HG03575 (cell line): ENCODE measurements at regions not wholly inside any gene's neighbourhood (a gene's known extent, or its start where the extent isn't known, plus 50 kb on each side); places are given as distances from the start of the nearest gene placed in this dataset.

Experiments
- ATAC-seq: cut with Tn5 transposase; IDR thresholded peaks from one replicate; pipeline ENCODE4 v1.9.1; 2021; ENCODE audit not compliant: unreplicated experiment, insufficient number of reproducible peaks, low FRiP score; ENCODE audit errors: extremely low read depth

DNA sequence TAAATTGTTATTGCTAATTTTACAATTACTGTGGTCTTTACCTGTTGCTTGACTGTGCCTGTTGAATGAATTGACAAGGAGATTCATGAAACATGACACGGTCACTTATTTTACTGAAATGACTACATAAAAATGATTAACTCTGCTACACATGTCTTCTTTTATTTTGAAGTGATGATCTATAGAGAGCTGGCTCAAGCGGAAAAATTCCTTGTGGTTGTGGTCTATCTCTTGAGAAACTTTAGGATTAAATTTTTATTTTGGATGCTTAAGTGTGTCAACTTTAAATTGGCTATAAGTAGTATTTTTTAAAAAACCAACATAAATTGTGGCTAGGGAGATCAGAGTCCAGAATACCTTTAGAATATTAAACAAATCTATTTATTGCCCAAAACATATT lies 131.8 kb upstream of the PITX2 start:
- no peak for ATAC-seq

DNA sequence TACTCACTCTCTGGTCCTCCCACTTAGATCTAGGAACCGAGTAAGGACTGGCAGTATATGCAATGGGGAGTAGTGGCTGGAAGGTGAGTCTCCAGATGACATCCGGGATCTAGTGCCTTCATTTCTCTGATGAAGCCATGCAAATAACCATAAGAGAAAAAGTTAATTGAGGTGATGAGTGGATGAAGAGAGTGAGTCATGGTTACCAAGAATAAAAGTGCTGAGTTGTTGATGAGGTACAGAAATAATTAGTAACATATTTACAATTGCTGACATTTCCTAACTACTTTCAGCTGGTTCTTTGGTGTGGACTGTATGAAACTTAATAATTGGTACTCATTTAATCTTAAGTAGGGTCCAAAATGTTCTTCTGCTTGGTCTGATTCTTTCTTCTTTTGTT lies 146.7 kb upstream of the PITX2 start:
- ATAC-seq = no peak

DNA sequence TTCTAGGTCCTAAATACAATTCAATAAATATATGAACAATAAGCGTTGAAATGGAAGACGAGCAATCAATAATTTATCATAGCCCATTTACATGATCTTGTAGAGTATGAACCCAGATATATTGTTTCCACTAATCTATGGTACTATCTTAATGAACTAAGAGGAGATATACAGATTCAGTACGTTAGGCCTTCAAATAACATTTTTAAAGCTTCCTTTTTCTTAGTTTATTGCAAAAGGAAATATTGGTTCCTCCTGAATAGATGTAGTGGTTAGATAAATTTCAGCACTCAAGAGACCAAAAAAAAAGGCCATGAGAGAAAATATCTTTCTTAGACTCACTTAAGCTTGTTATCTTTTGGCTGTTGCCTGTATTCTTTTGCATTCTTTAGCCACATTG lies 147.5 kb upstream of the PITX2 start:
- no peak for ATAC-seq

DNA sequence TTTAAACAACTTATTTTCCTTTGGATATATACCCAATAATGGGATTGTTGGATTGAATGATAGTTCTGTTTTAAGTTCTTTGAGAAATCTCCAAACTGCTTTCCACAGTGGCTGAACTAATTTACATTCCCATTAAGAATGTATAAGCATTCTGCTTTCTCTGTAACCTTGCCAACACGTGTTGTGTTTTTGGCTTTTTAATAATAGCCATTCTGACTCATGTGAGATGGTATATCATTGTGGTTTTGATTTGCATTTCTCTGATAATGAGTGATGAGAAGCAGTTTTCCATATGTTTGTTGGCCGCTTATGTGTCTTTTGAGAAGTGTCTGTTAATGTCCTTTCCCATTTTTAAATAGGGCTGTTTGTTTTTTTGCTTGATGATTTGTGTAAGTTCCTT lies 155.6 kb upstream of the PITX2 start:
- ATAC-seq = no peak

DNA sequence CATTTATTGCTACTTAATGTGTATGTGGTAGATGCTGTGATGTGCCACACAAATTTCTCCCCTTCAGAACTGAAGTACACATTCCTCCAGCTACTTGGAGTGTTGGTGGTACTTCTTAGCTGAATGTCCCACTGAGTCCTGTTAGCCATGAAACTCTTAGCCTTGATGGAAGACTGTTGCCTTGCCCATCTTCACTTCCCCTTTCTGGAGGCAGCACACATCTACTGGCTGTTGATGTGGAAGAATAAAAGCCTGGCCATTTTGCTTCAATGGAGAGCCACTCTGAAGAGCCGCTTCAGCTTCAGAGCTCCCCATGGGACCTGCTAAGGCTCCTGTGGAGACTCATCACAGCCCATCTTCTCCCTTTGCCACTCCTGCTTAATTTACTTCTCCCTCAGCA lies 157.7 kb upstream of the PITX2 start:
- no peak for ATAC-seq

DNA sequence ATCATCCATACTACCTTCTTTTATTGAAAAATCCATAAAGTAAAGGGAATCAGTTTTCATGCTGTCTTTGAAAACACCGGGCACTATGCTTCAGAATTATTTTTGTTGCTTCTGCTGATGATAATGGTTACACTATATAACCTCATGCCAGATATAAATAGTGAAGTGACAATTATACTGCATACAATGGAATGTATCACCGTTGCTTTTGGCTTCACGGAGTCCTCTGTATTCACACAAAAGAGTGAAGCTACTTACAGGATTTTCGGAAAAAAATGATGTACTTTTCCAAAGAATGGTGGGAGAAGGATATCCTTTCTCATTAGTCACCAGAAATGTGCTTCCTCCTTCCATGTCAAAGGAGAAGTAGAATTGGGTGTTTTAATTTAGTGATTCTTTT lies 159.1 kb upstream of the PITX2 start:
- no peak for ATAC-seq

DNA sequence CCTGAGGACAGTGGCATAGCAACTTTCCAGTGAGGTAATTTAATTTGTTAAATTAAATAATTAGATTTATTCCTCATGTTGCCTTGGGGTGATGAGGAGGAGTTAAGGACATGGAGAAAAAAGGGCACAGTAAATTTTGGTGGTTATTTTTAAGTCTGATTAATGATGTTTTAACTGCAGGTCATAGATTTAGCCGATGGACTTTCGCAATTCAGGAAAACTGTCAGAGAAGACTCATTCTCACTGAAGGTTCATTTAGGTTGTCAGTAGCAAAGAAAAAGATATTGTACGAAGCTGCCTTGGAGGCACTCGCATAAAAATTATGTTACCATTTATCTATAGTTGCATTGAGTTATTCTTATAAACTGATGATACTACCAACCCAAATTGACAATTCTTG lies 164.2 kb upstream of the PITX2 start:
- no peak for ATAC-seq

DNA sequence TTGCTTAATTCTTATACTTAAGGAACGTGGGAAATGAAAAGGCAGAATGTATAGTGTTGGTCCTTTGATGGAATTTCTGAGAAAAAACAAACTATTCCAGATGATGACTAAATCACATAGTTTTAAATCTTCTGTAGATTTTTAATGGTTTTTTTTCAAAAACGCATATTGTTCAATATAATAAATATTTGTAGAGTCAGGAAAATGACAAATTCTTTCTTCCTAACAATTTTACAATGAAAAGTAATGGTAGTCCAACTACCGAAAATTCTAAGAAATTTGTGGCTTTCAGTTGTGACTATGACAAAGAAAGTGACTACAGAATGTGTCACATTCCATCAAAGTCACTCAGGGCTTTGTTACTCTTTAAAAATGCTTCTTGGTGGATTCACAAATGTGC lies 164.8 kb upstream of the PITX2 start:
- no peak for ATAC-seq

DNA sequence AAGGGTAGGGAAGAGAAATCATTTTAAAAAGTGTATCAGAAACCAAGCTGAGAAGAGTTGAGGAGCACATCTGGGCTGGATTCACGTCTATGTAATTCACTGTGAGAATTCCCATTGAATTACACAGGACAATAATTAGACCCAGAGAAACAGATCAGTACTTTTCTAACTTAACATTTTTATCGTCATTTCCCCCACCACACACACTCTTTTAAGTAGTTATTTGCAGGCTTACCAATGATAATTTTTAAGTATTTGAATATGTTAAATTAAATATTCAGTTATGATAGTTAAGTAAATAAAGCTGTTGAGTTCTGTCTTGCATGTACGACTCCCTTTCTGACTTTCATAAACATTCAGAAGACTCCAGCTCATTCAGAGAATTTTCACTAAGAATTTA lies 165.4 kb upstream of the PITX2 start:
- ATAC-seq = no peak

DNA sequence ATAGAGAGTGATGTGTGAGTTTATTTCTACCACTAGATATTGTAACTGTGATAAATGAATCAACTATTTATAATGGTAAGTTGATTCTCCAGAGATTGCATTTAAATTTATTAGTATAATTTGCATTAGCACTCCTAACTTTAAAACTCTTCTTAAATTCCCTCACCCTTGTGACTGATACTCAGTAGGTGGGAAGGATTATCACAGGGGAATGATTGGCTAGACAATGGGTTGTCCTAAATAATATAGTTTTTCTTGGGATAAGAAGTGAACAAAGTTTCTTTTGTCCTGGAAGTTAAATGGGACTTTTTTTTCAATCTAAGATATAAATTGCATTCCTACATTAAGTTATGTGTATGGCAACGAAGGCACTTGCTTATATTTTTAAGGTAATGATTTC lies 169.2 kb upstream of the PITX2 start:
- no peak for ATAC-seq

DNA sequence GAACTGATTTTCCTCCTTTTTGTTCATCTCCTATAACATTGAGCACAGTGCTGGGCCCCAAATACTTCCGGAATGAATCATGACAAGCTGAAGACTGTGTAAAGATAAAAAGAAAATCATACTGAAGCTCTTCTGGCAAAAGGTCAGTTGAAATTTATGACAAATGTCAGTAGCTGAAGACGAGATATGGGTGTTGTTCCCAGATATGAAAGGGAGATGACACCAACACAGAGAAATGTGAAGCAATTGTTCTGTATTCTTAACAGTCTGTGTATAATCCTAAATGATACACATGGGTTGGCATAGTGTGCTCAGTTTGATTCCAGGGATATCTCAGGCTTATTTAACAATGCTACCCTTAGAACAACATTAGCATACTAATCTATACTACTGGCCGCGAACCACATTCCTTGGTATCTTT lies 170.5 kb upstream of the PITX2 start:
- ATAC-seq = no peak

DNA sequence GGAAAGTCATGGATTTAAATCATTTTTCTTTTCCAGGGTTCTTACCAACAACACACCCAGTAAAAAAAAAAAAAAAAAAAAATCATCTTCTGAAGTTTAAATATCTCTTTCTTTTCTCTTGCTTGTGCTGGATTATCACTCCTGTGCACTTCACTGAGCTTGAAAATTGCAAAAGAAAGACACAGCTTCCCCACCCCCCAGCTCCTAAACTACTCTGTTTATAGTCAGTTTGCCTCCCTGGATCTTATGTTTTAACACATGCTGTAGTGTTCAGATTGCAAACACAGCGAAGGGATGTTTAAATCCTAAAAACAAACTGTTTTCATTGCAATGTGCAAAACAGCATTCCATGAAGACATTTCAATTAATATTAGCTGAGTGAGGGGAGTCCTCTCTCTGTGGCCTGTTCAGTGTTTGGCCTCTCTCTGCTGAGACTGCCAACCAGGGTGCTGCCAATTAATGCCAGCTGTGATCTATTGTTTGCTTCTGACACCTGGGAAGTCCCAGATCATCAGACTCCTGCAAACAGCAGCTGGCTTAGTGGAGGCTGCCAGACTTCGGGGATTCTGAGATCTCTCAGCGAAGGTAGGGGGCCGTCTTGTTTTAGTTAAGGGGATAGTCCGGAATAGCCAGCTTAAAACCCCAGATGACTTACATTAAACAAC lies 171.1 kb upstream of the PITX2 start:
- ATAC-seq = no peak

DNA sequence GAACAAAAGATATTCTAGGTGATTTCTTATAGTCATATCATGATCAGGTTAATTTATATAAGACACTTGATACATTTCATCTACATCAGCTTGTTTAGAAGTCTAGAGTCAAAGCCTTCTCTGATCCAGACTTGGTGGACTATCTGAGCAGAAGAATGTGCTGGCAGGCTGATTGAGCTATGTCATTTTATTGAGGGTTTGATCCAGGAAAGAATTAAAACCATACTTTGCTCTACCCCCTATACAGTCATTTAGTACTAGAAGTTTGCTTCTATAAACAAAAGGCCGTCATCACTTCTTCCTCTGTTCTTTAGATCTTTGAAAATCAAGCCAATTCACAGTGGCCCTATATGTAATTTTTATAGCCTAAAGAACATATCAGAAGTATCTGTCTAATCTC lies 173.1 kb upstream of the PITX2 start:
- ATAC-seq = no peak

DNA sequence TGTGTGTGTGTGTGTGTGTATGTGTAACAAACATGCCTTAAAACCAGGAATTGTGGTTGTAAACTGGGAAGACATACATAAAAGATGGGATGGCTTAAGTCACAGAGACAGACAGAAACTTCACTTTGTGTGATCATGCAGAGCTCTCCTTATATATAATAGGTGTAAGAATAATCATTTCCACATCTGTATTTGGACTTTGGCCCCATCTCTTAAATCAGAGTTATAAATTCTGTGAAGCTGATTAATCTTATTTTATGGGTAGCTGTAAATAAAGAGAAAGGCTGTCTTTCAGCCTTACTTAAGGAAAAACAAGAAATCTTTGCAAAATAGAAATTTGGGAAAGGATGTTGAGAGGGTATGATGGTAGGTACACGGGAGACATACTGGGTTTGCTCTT lies 174.6 kb upstream of the PITX2 start:
- no peak for ATAC-seq

DNA sequence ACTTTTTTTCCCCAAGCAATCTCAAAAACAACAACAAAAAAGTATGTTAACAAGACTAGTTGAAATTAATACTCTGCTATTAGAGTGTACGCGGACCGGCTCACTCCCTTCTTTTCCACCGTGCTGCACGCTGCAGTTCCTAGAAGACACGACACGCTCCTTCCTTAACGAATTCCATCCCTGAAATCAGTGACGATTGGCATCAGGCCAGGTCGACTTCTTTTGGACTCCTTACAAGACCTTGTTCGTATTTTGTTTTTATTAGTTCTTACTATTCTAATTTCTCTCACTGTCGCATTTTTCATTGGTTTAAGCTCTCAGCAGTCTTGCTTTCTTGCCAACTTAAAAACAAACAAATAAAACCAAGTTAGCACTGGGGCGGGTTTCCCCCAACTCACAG lies 175.8 kb upstream of the PITX2 start:
- no peak for ATAC-seq

DNA sequence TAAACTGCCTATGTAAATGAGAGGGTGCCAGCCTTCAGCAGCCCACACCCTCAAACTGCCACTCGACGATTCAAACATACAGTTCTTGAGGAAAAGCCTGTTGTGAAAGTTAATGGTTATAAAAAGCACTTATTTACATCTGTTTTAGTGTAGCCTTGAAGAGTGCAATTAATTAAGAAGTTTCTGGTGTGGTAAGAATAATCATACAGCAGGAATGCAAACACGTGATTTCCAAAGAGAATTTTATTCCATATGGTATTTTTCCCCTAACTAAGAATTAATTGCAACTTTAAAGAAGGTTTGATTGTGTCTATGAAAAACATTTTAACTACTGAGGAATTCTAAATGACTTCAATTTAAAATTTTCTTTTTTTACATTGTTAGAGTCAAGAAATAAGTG lies 176.3 kb upstream of the PITX2 start:
- ATAC-seq = no peak

DNA sequence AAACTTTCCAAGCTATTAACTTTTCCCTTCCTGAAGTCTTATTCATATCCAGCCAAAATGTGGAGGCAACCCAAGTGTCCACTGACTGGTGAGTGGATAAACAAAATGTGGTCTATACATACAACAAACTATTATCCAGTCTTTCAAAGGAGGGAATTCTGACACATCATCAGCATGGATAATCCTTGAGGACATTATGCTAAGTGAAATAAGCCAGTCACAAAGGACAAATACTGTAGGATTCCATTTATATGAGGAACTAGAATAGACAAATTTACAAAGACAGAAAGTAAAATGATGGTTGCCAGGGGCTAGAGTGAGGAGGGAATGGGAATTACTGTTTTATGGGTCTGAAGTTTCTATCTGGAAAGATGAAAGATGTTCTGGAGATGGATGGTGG lies 178.7 kb upstream of the PITX2 start:
- ATAC-seq = no peak

DNA sequence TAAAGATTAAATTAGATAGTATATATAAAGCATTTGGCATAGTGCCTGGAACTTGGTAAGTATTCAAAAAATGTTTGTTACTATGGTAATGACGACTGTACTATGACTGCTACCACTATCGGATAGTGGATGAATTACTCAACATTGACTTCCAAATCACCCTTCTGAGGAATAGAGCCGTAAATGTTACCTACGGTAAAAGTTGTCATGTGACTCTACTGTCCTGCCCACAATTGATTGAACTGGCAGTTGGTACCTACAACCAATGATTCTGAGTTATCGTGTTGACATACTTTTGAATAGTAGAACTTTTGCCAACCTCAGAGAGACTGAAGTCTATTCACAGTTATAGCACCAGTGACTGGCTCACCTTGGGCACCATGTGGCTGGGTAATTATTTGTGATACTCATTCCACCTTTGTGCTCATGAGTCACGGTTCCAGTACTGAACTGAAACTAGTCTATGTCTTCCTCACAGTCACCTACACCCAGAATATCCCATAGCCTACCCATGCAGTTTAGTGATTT lies 185.5 kb upstream of the PITX2 start:
- ATAC-seq = no peak

DNA sequence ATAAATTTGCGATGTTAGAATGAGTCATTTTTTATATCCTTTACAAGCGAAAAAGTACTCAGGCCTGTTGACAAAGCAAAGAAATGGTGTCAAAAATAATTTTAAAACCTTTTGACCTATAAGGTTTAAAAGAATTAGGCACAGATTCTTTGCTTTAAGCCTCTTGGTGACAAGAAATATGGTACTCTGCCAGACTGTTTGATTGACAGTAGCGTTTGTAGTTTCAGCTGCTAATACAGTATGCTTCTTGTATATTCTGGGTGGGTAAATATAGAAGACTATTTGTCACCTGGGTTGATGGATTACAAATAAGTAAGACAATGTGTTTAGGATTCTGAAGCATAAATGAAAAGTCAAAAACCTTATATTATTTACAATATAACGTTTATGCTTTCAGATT lies 193.1 kb upstream of the PITX2 start:
- ATAC-seq = no peak

DNA sequence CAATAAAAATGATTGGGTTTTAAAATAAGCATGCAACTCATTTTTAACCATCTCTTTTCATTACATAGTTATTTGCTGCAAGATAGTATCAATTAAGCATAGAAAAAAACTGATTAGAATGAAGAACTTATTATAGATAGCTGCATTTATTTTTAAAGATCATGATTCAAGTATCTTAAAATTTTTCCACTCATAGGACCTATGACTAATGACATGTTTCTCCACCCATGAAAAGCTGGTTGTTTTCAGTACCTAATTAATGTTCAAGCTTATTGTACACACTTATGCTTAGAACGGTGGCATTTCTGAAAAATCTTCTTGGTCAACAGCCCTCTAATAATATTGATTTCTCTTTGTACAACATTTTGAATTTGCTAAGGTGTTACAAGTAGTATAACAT lies 193.5 kb upstream of the PITX2 start:
- ATAC-seq = no peak

DNA sequence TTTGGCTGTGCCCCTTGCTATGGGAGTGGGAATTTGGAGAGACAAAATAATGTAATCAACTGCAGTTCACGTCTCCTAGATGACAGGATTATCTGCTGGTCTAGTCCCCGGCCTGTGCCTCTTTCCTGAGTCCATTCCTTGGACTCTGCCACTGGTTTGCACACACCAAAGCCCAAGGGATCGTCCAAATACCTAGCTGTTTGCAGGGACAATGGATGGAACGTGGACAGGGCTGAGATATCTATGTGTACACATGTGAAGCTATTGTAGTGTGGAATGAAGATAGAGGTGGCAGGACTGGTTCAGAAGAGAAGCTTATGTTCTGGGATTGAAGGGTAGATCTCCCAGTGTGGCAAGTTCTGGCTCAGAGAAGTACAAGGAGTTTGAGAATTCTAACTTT lies 198.3 kb upstream of the PITX2 start:
- ATAC-seq = no peak
